Lower lobe of right lung (tissue), 2 donors: ENCODE measurements at regions not wholly inside any gene's neighbourhood (a gene's known extent, or its start where the extent isn't known, plus 50 kb on each side); places are given as distances from the start of the nearest gene placed in this dataset.

Source experiments
- ATAC-seq, 2 donors: fragments of 200-7000 bp; cut with Tn5 transposase; one replicate each; pipeline ENCODE4 v1.9.1; 2020 to 2022; ENCODE audit warnings: mild to moderate bottlenecking in 2 of 2, moderate library complexity in 2 of 2
- DNase-seq: peaks from one replicate; pipeline ENCODE4 v3.0.0-alpha.2; 2020
- H3K27ac ChIP-seq: fragments of 200-600 bp; one replicate; pipeline ENCODE4 v1.8.0; 2022
- H3K27me3 ChIP-seq: fragments of 200-600 bp; one replicate; pipeline ENCODE4 v1.8.0; 2022; ENCODE audit warnings: low read depth
- H3K36me3 ChIP-seq: fragments of 200-600 bp; one replicate; pipeline ENCODE4 v1.8.0; 2022; ENCODE audit warnings: mild to moderate bottlenecking
- H3K4me1 ChIP-seq: fragments of 200-600 bp; one replicate; pipeline ENCODE4 v1.8.0; 2022
- H3K4me3 ChIP-seq: fragments of 200-600 bp; one replicate; pipeline ENCODE4 v1.8.0; 2022; ENCODE audit warnings: mild to moderate bottlenecking
- H3K9me3 ChIP-seq: fragments of 200-600 bp; one replicate; pipeline ENCODE4 v1.8.0; 2022
- intact Hi-C: fragments of 100-400 bp; cut with DNase I; formaldehyde crosslinking; loops from one replicate; pipeline ENCODE4 v1.11.0; 2022
- TF ChIP-seq, protein P1 (sequence below): fragments of 200-600 bp; IDR thresholded peaks from one replicate; pipeline ENCODE4 v1.8.0; 2022; ENCODE audit warnings: antibody characterized with exemption, mild to moderate bottlenecking
- donor health status: DM: no; HTN: yes; CAD: no; lungs with severe emphysema.

DNA sequence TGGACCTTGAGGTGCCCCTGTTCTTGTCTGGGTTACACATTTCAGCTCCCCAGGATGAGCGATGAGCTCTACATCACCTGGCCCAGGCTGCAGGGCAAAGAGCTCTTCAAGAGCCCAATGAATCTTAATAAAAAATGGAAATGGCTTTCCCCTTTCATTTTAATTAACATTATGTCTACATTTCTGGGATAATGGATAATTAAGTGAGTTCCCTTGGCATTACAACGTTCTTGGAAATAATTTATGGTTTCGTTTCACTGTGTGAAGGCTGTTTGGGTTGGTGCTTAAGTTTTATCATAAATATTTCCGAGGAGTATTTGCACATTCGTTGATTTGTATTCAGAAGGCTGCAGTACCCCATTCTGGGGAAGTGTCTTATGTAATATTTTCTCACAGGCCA, 678.3 kb upstream of the EEF2KMT start:
- intact Hi-C loops = no loop called here
- DNase-seq = no peak
- H3K36me3 ChIP-seq = no peaks in the 10 kb centered on the region
- H3K4me3 ChIP-seq = no peak overlapping the region
- no peaks in the 10 kb centered on the region for H3K9me3 ChIP-seq
- TF ChIP-seq, protein P1, sequence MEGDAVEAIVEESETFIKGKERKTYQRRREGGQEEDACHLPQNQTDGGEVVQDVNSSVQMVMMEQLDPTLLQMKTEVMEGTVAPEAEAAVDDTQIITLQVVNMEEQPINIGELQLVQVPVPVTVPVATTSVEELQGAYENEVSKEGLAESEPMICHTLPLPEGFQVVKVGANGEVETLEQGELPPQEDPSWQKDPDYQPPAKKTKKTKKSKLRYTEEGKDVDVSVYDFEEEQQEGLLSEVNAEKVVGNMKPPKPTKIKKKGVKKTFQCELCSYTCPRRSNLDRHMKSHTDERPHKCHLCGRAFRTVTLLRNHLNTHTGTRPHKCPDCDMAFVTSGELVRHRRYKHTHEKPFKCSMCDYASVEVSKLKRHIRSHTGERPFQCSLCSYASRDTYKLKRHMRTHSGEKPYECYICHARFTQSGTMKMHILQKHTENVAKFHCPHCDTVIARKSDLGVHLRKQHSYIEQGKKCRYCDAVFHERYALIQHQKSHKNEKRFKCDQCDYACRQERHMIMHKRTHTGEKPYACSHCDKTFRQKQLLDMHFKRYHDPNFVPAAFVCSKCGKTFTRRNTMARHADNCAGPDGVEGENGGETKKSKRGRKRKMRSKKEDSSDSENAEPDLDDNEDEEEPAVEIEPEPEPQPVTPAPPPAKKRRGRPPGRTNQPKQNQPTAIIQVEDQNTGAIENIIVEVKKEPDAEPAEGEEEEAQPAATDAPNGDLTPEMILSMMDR = no peak
- no peak for ATAC-seq
- H3K27me3 ChIP-seq = no peaks in the 10 kb centered on the region
- no peak overlapping the region for H3K27ac ChIP-seq
- no peaks in the 10 kb centered on the region for H3K4me1 ChIP-seq

DNA sequence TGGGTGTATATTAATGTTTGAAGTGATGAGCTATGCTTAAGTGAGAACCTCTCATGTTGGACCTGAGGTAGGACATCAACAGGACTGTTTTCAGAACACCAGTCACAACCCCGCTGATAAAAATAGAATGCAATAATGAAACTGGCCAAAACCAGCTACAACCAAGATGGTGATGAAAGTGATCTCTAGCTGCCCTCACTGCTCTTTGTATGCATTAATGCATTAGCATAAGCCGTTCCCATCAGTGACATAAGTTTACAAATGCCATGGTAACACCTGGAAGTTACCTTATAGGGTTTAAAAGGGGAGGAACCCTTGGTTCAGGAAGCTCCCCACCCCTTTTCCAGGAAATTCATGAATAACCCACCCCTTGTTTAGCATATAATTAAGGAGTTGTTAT, 672.5 kb upstream of the EEF2KMT start:
- Histone ChIP-seq H3K4me3 (no peak overlapping the region), H3K27me3 (no peaks in the 10 kb centered on the region), H3K4me1 (no peaks in the 10 kb centered on the region), H3K36me3 (no peaks in the 10 kb centered on the region), H3K27ac (no peak overlapping the region), H3K9me3 (no peaks in the 10 kb centered on the region)
- intact Hi-C loops = no loop called here
- no peak for ATAC-seq
- TF ChIP-seq, protein P1 = no peak
- no peak for DNase-seq

DNA sequence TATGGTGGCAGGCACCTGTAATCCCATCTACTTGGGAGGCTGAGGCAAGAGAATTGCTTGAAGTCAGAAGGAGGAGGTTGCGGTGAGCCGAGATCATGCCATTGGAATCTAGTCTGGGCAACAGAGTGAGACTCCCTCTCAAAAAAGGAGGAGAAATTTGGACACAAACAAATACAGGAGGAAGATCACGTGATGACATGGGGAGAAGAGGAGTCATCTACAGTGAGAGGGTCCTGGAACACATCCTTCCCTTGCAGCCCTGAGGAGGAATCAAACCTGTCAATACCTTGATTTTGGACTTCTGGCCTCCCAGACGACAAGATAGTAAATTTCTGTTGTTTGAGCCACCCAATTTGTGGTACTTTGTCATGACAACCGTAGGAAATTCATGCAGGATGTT, 671.9 kb upstream of the EEF2KMT start:
- TF ChIP-seq, protein P1 = no peak
- Histone ChIP-seq H3K27me3 (no peaks in the 10 kb centered on the region), H3K4me3 (no peak overlapping the region), H3K9me3 (no peaks in the 10 kb centered on the region), H3K4me1 (no peaks in the 10 kb centered on the region), H3K27ac (no peak overlapping the region), H3K36me3 (no peaks in the 10 kb centered on the region)
- intact Hi-C loops = no loop called here
- DNase-seq = no peak
- ATAC-seq = no peak

GRCh38 chr16:5768445-5768844, 670.9 kb upstream of the EEF2KMT start:
- no peak overlapping the region for H3K27ac ChIP-seq
- H3K27me3 ChIP-seq = no peaks in the 10 kb centered on the region
- no peaks in the 10 kb centered on the region for H3K36me3 ChIP-seq
- ATAC-seq = no peak
- no peaks in the 10 kb centered on the region for H3K4me1 ChIP-seq
- no peak for DNase-seq
- intact Hi-C loops = no loop called here
- TF ChIP-seq, protein P1 = no peak
- no peaks in the 10 kb centered on the region for H3K9me3 ChIP-seq
- H3K4me3 ChIP-seq = no peak overlapping the region

GRCh38 chr16:5763176-5763575, 665.6 kb upstream of the EEF2KMT start:
- Histone ChIP-seq H3K36me3 (no peaks in the 10 kb centered on the region), H3K4me3 (no peak overlapping the region), H3K9me3 (no peaks in the 10 kb centered on the region), H3K4me1 (no peaks in the 10 kb centered on the region), H3K27me3 (no peaks in the 10 kb centered on the region), H3K27ac (no peak overlapping the region)
- TF ChIP-seq, protein P1 = no peak
- intact Hi-C loops = no loop called here
- ATAC-seq (no peak), DNase-seq (no peak)

DNA sequence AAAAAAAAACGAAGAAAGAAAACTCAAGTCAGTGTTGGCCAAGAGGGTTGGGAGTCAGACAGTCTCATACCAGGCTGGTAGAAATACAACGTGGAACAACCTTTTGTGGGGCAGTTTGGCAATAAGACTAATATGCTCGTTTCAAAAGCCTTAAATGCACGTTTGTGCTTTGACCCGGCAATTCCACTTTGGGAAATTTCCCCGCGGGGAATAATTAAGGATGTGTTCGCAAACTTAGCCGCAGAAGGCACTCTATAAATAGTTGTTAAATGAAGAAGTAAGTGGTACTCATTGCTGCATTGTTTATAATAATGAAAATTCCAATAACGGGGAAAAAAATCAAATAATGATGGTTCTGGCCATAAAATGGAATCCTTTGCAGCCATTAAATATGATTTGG, 664.8 kb upstream of the EEF2KMT start:
- TF ChIP-seq, protein P1 = no peak
- Histone ChIP-seq H3K27ac (no peak overlapping the region), H3K4me1 (no peaks in the 10 kb centered on the region), H3K4me3 (no peak overlapping the region), H3K27me3 (no peaks in the 10 kb centered on the region), H3K36me3 (no peaks in the 10 kb centered on the region), H3K9me3 (no peaks in the 10 kb centered on the region)
- intact Hi-C loops = no loop called here
- ATAC-seq (no peak), DNase-seq (no peak)
